ENCODE measurements at regions not wholly inside any gene's neighbourhood (a gene's known extent, or its start where the extent isn't known, plus 50 kb on each side); places are given as distances from the start of the nearest gene placed in this dataset.

DNA sequence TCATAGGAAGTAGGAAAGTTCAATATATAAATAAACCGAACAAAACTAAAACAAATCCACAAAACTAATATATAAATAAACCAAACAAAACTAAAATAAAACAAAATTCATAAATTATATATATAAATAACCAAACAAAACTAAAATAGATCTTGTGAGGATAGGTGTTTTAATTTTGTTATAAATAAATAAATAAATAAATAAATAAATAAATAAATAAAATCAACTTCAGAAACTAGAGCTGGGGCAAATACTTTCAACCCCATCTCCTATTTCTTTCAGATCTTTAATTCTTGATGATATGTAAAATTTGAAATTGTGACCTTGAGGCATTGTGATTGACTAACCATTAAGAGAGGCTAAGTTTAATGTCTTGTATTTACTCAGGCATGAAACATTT, 416.1 kb downstream of the SAMD5 start:
- Histone ChIP-seq H3K9me2 (replicated peaks; ENCODE audit: low read length) (no peaks in the 10 kb centered on the region), H2AFZ (ENCODE audit: low read length) (no peak overlapping the region), H3K4me3 (ENCODE audit: low read length) (no peak overlapping the region), H3K4me1 (ENCODE audit: insufficient read depth, low read length) (no peaks in the 10 kb centered on the region), H4K20me1 (ENCODE audit: low read length) (no peaks in the 10 kb centered on the region), H3K4me2 (ENCODE audit: low read length) (no peak overlapping the region), H3F3A (ENCODE audit: low read length, unreplicated experiment) (no peaks in the 10 kb centered on the region), H3K27ac (ENCODE audit: low read length) (no peak overlapping the region), H3K79me2 (ENCODE audit: low read length) (no peaks in the 10 kb centered on the region), H3K9me3 (ENCODE audit: low read length) (no peaks in the 10 kb centered on the region), H3K27me3 (ENCODE audit: low read length) (no peaks in the 10 kb centered on the region), H3K9ac (ENCODE audit: low read length) (no peak overlapping the region), H3K36me3 (ENCODE audit: low read depth, low read length) (no peaks in the 10 kb centered on the region)
- DNase-seq (no peak), ATAC-seq (no peak)
- no TSS peak for BruUV-seq (replicated peaks)
- TF ChIP-seq, protein P1, sequence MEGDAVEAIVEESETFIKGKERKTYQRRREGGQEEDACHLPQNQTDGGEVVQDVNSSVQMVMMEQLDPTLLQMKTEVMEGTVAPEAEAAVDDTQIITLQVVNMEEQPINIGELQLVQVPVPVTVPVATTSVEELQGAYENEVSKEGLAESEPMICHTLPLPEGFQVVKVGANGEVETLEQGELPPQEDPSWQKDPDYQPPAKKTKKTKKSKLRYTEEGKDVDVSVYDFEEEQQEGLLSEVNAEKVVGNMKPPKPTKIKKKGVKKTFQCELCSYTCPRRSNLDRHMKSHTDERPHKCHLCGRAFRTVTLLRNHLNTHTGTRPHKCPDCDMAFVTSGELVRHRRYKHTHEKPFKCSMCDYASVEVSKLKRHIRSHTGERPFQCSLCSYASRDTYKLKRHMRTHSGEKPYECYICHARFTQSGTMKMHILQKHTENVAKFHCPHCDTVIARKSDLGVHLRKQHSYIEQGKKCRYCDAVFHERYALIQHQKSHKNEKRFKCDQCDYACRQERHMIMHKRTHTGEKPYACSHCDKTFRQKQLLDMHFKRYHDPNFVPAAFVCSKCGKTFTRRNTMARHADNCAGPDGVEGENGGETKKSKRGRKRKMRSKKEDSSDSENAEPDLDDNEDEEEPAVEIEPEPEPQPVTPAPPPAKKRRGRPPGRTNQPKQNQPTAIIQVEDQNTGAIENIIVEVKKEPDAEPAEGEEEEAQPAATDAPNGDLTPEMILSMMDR (conservative IDR thresholded peaks at IDR 0.05; ENCODE audit: low read depth, low read length) = no peak
- TF ChIP-seq EZH2 (IDR thresholded peaks at IDR 0.05; ENCODE audit: low read length, unreplicated experiment) (no peak), EZH2phosphoT487 (IDR thresholded peaks at IDR 0.05; ENCODE audit: borderline replicate concordance, low read length) (no peak)
- ChIA-PET POLR2A (ENCODE audit: unreplicated experiment) (no interaction called here), CTCF (no interaction called here)
- intact Hi-C loops (cut with micrococcal nuclease) = no loop called here

DNA sequence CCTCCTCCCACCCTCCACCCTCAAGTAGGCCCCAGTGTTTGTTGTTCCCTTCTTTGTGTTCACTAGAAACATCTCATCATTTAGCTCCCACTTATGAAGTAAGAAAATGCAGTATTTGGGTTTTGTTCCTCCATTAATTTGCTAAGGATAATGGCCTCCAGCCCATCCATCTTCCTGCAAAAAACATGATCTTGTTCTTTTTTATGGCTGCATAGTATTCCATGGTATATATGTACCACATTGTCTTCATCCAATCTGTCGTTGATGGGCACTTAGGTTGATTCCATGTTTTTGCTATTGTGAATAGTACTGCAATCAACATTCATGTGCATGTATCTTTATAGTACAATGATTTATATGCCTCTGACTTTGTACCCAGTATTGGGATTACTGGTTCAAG, 416.8 kb upstream of the SASH1 start:
- no peaks in the 10 kb centered on the region for H3K79me2 ChIP-seq (ENCODE audit: low read length)
- DNase-seq = no peak
- intact Hi-C loops (cut with micrococcal nuclease) = no loop called here
- H3K4me1 ChIP-seq (ENCODE audit: insufficient read depth, low read length) = no peaks in the 10 kb centered on the region
- H3K27ac ChIP-seq (ENCODE audit: low read length) = no peak overlapping the region
- H3K9ac ChIP-seq (ENCODE audit: low read length) = no peak overlapping the region
- H3K9me2 ChIP-seq (replicated peaks; ENCODE audit: low read length) = no peaks in the 10 kb centered on the region
- no peaks in the 10 kb centered on the region for H3K36me3 ChIP-seq (ENCODE audit: low read depth, low read length)
- no peaks in the 10 kb centered on the region for H4K20me1 ChIP-seq (ENCODE audit: low read length)
- ChIA-PET CTCF (no interaction called here), POLR2A (ENCODE audit: unreplicated experiment) (no interaction called here)
- BruUV-seq (replicated peaks) = no TSS peak
- H3K9me3 ChIP-seq (ENCODE audit: low read length) = no peaks in the 10 kb centered on the region
- no peak overlapping the region for H3K4me2 ChIP-seq (ENCODE audit: low read length)
- H3K4me3 ChIP-seq (ENCODE audit: low read length) = no peak overlapping the region
- no peak overlapping the region for H2AFZ ChIP-seq (ENCODE audit: low read length)
- no peak for ATAC-seq
- H3K27me3 ChIP-seq (ENCODE audit: low read length) = no peaks in the 10 kb centered on the region
- TF ChIP-seq EZH2phosphoT487 (IDR thresholded peaks at IDR 0.05; ENCODE audit: borderline replicate concordance, low read length) = no peak
- TF ChIP-seq, protein P1 (conservative IDR thresholded peaks at IDR 0.05; ENCODE audit: low read depth, low read length) = no peak
- no peak for TF ChIP-seq EZH2 (IDR thresholded peaks at IDR 0.05; ENCODE audit: low read length, unreplicated experiment)
- no peaks in the 10 kb centered on the region for H3F3A ChIP-seq (ENCODE audit: low read length, unreplicated experiment)

DNA sequence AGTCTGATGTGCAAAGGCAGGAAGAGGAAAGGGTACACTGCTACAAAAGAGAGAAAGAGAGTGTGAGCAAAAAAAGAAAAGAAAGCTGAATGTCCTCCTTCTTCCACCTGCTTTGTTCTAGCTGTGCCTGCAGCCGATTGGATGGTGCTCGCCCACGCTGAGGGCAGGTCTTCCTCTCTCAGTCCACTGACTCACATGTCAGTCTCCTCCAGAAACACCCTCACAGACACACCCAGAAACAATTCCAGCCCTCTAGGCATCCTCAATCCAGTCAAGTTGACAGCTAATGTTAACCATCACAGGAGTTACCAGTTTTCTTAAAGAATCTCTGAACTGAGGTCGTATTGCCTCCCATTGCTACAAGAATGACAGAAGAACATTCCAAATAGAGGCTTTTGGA, 411.9 kb upstream of the SASH1 start:
- no TSS peak for BruUV-seq (replicated peaks)

More for the DNA sequence above, 411.9 kb upstream of the SASH1 start:
- no peak for ATAC-seq
- no peaks in the 10 kb centered on the region for H3K79me2 ChIP-seq (ENCODE audit: low read length)
- DNase-seq = peak; percentile 52
- intact Hi-C loops (cut with micrococcal nuclease) = no loop called here
- H3K9me3 ChIP-seq (ENCODE audit: low read length) = no peaks in the 10 kb centered on the region
- H3K27ac ChIP-seq (ENCODE audit: low read length) = no peak overlapping the region
- no peaks in the 10 kb centered on the region for H3F3A ChIP-seq (ENCODE audit: low read length, unreplicated experiment)
- H3K4me2 ChIP-seq (ENCODE audit: low read length) = no peak overlapping the region
- H3K9me2 ChIP-seq (replicated peaks; ENCODE audit: low read length) = no peaks in the 10 kb centered on the region
- H3K9ac ChIP-seq (ENCODE audit: low read length) = no peak overlapping the region
- no peaks in the 10 kb centered on the region for H4K20me1 ChIP-seq (ENCODE audit: low read length)
- no peaks in the 10 kb centered on the region for H3K4me1 ChIP-seq (ENCODE audit: insufficient read depth, low read length)
- no peak overlapping the region for H2AFZ ChIP-seq (ENCODE audit: low read length)
- no peaks in the 10 kb centered on the region for H3K27me3 ChIP-seq (ENCODE audit: low read length)
- TF ChIP-seq, protein P1 (conservative IDR thresholded peaks at IDR 0.05; ENCODE audit: low read depth, low read length) = no peak
- no peak for TF ChIP-seq EZH2 (IDR thresholded peaks at IDR 0.05; ENCODE audit: low read length, unreplicated experiment)
- TF ChIP-seq EZH2phosphoT487 (IDR thresholded peaks at IDR 0.05; ENCODE audit: borderline replicate concordance, low read length) = no peak
- POLR2A ChIA-PET (ENCODE audit: unreplicated experiment) = no interaction called here
- no peak overlapping the region for H3K4me3 ChIP-seq (ENCODE audit: low read length)
- no peaks in the 10 kb centered on the region for H3K36me3 ChIP-seq (ENCODE audit: low read depth, low read length)
- CTCF ChIA-PET = no interaction called here

Data from PC-3 (cell line).